Parathyroid adenoma (tissue), 2 donors: ENCODE measurements at regions not wholly inside any gene's neighbourhood (a gene's known extent, or its start where the extent isn't known, plus 50 kb on each side); places are given as distances from the start of the nearest gene placed in this dataset.

ENCODE experiments used
- H2AFZ ChIP-seq: fragments of 300-600 bp; sonication (generic); one replicate; pipeline ENCODE4 v1.7.0; 2017; ENCODE audit warnings: antibody characterized with exemption, mild to moderate bottlenecking
- H3K27ac ChIP-seq: fragments of 300-600 bp; sonication (generic); one replicate; pipeline ENCODE4 v1.7.0; 2017
- H3K27me3 ChIP-seq: fragments of 300-600 bp; sonication (generic); one replicate; pipeline ENCODE4 v1.7.0; 2017; ENCODE audit warnings: low read length; ENCODE audit not compliant: control insufficient read depth, insufficient read depth
- H3K36me3 ChIP-seq: fragments of 300-600 bp; sonication (generic); one replicate; pipeline ENCODE4 v1.7.0; 2017; ENCODE audit warnings: low read length; ENCODE audit not compliant: control insufficient read depth, insufficient read depth
- H3K4me1 ChIP-seq: fragments of 300-600 bp; sonication (generic); one replicate; pipeline ENCODE4 v1.7.0; 2017; ENCODE audit warnings: control low read depth
- H3K4me2 ChIP-seq: fragments of 300-600 bp; sonication (generic); one replicate; pipeline ENCODE4 v1.7.0; 2017; ENCODE audit warnings: low read length
- H3K4me3 ChIP-seq: fragments of 300-600 bp; sonication (generic); one replicate; pipeline ENCODE4 v1.7.0; 2017; ENCODE audit warnings: low read depth, low read length
- H3K79me2 ChIP-seq: fragments of 300-600 bp; sonication (generic); one replicate; pipeline ENCODE4 v1.7.0; 2017; ENCODE audit warnings: control low read depth
- H3K9ac ChIP-seq: fragments of 300-600 bp; sonication (generic); one replicate; pipeline ENCODE4 v1.7.0; 2017; ENCODE audit warnings: mild to moderate bottlenecking
- H3K9me3 ChIP-seq: fragments of 300-600 bp; sonication (generic); one replicate; pipeline ENCODE4 v1.7.0; 2017; ENCODE audit warnings: low read length; ENCODE audit not compliant: control insufficient read depth
- CTCF ChIP-seq: fragments of 300-600 bp; sonication (generic); IDR thresholded peaks from one replicate; pipeline ENCODE4 v1.7.0; 2017; ENCODE audit warnings: antibody characterized with exemption, mild to moderate bottlenecking
- donor health status: primary hyperparathyroidism.

- no peak for TF ChIP-seq CTCF
- no peaks in the 10 kb centered on the region for H3K4me1 ChIP-seq
- no peak overlapping the region for H3K4me2 ChIP-seq
- no peaks in the 10 kb centered on the region for H3K9me3 ChIP-seq
- no peak overlapping the region for H2AFZ ChIP-seq
- H3K79me2 ChIP-seq, result no peaks in the 10 kb centered on the region
- no peaks in the 10 kb centered on the region for H3K36me3 ChIP-seq
- no peak overlapping the region for H3K4me3 ChIP-seq
- no peak overlapping the region for H3K27ac ChIP-seq
- H3K9ac ChIP-seq, result no peak overlapping the region
- no peaks in the 10 kb centered on the region for H3K27me3 ChIP-seq
Measured at GRCh38 chr2:238567996-238568395, 141.3 kb downstream of the ASB1 start.

GRCh38 chr2:238568455-238569440, 142.0 kb downstream of the ASB1 start:
- no peak overlapping the region for H2AFZ ChIP-seq
- H3K4me3 ChIP-seq, result no peak overlapping the region
- no peaks in the 10 kb centered on the region for H3K9me3 ChIP-seq
- no peaks in the 10 kb centered on the region for H3K36me3 ChIP-seq
- no peak overlapping the region for H3K9ac ChIP-seq
- H3K4me2 ChIP-seq, result no peak overlapping the region
- TF ChIP-seq CTCF, result no peak
- H3K27me3 ChIP-seq, result no peaks in the 10 kb centered on the region
- H3K79me2 ChIP-seq, result no peaks in the 10 kb centered on the region
- H3K4me1 ChIP-seq, result no peaks in the 10 kb centered on the region
- H3K27ac ChIP-seq, result no peak overlapping the region

GRCh38 chr2:238569507-238570195, 142.9 kb downstream of the ASB1 start:
- no peak for TF ChIP-seq CTCF
- Histone ChIP-seq H3K27ac (no peak overlapping the region), H3K4me1 (no peaks in the 10 kb centered on the region), H3K27me3 (no peaks in the 10 kb centered on the region), H3K9ac (no peak overlapping the region), H2AFZ (no peak overlapping the region), H3K79me2 (no peaks in the 10 kb centered on the region), H3K36me3 (no peaks in the 10 kb centered on the region), H3K9me3 (no peaks in the 10 kb centered on the region), H3K4me2 (no peak overlapping the region), H3K4me3 (no peak overlapping the region)

- Histone ChIP-seq H3K27me3 (no peaks in the 10 kb centered on the region), H3K9ac (no peak overlapping the region), H3K4me3 (no peak overlapping the region), H3K9me3 (no peaks in the 10 kb centered on the region), H3K36me3 (no peaks in the 10 kb centered on the region), H3K4me2 (no peak overlapping the region), H3K27ac (no peak overlapping the region), H2AFZ (no peak overlapping the region), H3K4me1 (no peaks in the 10 kb centered on the region), H3K79me2 (no peaks in the 10 kb centered on the region)
- TF ChIP-seq CTCF, result no peak
Measured at GRCh38 chr2:238570391-238570790, 143.7 kb downstream of the ASB1 start.
